RWPE2 (cell line): ENCODE measurements at regions not wholly inside any gene's neighbourhood (a gene's known extent, or its start where the extent isn't known, plus 50 kb on each side); places are given as distances from the start of the nearest gene placed in this dataset.

Source experiments
- ATAC-seq: fragments of 200-7000 bp; cut with Tn5 transposase; 3 replicates; pipeline ENCODE4 v1.9.1; 2021; ENCODE audit warnings: low read depth
- DNase-seq: peaks from one replicate; pipeline ENCODE4 v3.0.0-alpha.2; 2020; ENCODE audit warnings: low spot score
- H3K27ac ChIP-seq: fragments of 450-650 bp; 2 replicates; pipeline ENCODE4 v1.5.1; 2017; ENCODE audit warnings: mild to moderate bottlenecking; ENCODE audit not compliant: poor library complexity, severe bottlenecking
- H3K27me3 ChIP-seq: fragments of 250-450 bp; sonication (Bioruptor Pico); 2 replicates; pipeline ENCODE4 v1.5.1; 2021; ENCODE audit warnings: mild to moderate bottlenecking, moderate library complexity; ENCODE audit not compliant: insufficient read depth, poor library complexity, severe bottlenecking
- H3K36me3 ChIP-seq: fragments of 250-450 bp; sonication (Bioruptor Pico); 2 replicates; pipeline ENCODE4 v1.5.1; 2020; ENCODE audit warnings: low read depth, mild to moderate bottlenecking, moderate library complexity
- H3K4me1 ChIP-seq: fragments of 250-450 bp; sonication (Bioruptor Pico); 2 replicates; pipeline ENCODE4 v1.5.1; 2021; ENCODE audit warnings: mild to moderate bottlenecking, moderate library complexity; ENCODE audit not compliant: insufficient read depth, poor library complexity, severe bottlenecking
- H3K4me3 ChIP-seq: fragments of 250-450 bp; sonication (Bioruptor Pico); 2 replicates; pipeline ENCODE4 v1.5.1; 2021; ENCODE audit warnings: mild to moderate bottlenecking, moderate library complexity; ENCODE audit not compliant: severe bottlenecking
- H3K9me3 ChIP-seq: fragments of 250-450 bp; sonication (Bioruptor Pico); 2 replicates; pipeline ENCODE4 v1.5.1; 2021; ENCODE audit warnings: mild to moderate bottlenecking, moderate library complexity; ENCODE audit not compliant: severe bottlenecking
- CTCF ChIP-seq: fragments of 450-650 bp; IDR thresholded peaks from one replicate; pipeline ENCODE4 v1.5.1; 2017; ENCODE audit warnings: mild to moderate bottlenecking, moderate library complexity; ENCODE audit not compliant: poor library complexity, severe bottlenecking

- DNase-seq (no peak), ATAC-seq (no peak)
- TF ChIP-seq CTCF: no peak
- Histone ChIP-seq H3K4me3 (no peak overlapping the region), H3K4me1 (no peaks in the 10 kb centered on the region), H3K36me3 (no peaks in the 10 kb centered on the region), H3K27me3 (no peaks in the 10 kb centered on the region), H3K27ac (no peak overlapping the region), H3K9me3 (no peaks in the 10 kb centered on the region)
Observed at GRCh38 chr2:224134003-224134734, 95.1 kb upstream of the SERPINE2 start.

GRCh38 chr2:224133387-224133786 lies 94.3 kb upstream of the SERPINE2 start:
- TF ChIP-seq CTCF: no peak
- no peak for ATAC-seq

GRCh38 chr2:224127871-224128501 lies 88.9 kb upstream of the SERPINE2 start:
- DNase-seq: no peak
- no peak for TF ChIP-seq CTCF
- no peaks in the 10 kb centered on the region for H3K36me3 ChIP-seq
- H3K9me3 ChIP-seq: no peaks in the 10 kb centered on the region
- no peak overlapping the region for H3K27ac ChIP-seq
- no peaks in the 10 kb centered on the region for H3K27me3 ChIP-seq
- ATAC-seq: no peak
- no peak overlapping the region for H3K4me3 ChIP-seq
- peaks cover 2% of the 10 kb centered on the region for H3K4me1 ChIP-seq

More at GRCh38 chr2:224133387-224133786, 94.3 kb upstream of the SERPINE2 start:
- H3K9me3 ChIP-seq: no peaks in the 10 kb centered on the region
- no peaks in the 10 kb centered on the region for H3K4me1 ChIP-seq
- no peaks in the 10 kb centered on the region for H3K36me3 ChIP-seq
- no peak for DNase-seq
- H3K27ac ChIP-seq: no peak overlapping the region
- no peak overlapping the region for H3K4me3 ChIP-seq
- no peaks in the 10 kb centered on the region for H3K27me3 ChIP-seq

GRCh38 chr2:224126440-224126839 lies 87.4 kb upstream of the SERPINE2 start:
- TF ChIP-seq CTCF: no peak
- Histone ChIP-seq H3K4me3 (no peak overlapping the region), H3K27me3 (no peaks in the 10 kb centered on the region), H3K9me3 (no peaks in the 10 kb centered on the region), H3K27ac (no peak overlapping the region), H3K4me1 (peaks cover 12% of the 10 kb centered on the region), H3K36me3 (no peaks in the 10 kb centered on the region)
- ATAC-seq (no peak), DNase-seq (no peak)

GRCh38 chr2:224126003-224126402 lies 86.9 kb upstream of the SERPINE2 start:
- DNase-seq (no peak), ATAC-seq (no peak)
- no peaks in the 10 kb centered on the region for H3K27me3 ChIP-seq
- H3K4me3 ChIP-seq: no peak overlapping the region
- H3K36me3 ChIP-seq: no peaks in the 10 kb centered on the region
- H3K9me3 ChIP-seq: no peaks in the 10 kb centered on the region
- H3K4me1 ChIP-seq: peaks cover 12% of the 10 kb centered on the region
- H3K27ac ChIP-seq: no peak overlapping the region
- no peak for TF ChIP-seq CTCF
